Immature natural killer cell (primary cell): ENCODE measurements at regions not wholly inside any gene's neighbourhood (a gene's known extent, or its start where the extent isn't known, plus 50 kb on each side); places are given as distances from the start of the nearest gene placed in this dataset.

Experiments
- DNase-seq, 3 donors: peaks; one replicate each; pipeline ENCODE4 v3.0.0; 2022; ENCODE audit warnings: mixed read lengths in 1 of 3
- H3K27ac Mint-ChIP-seq, 6 donors: one replicate each; pipeline ENCODE4 v1.8.0; 2020; ENCODE audit warnings: mixed read lengths in 6 of 6, mild to moderate bottlenecking in 5 of 6, inconsistent platforms in 4 of 6, moderate library complexity in 3 of 6
- H3K27me3 Mint-ChIP-seq, 3 donors: one replicate each; pipeline ENCODE4 v1.8.0; 2020 to 2021; ENCODE audit warnings: low read depth in 3 of 3, mild to moderate bottlenecking in 3 of 3, mixed read lengths in 3 of 3, moderate library complexity in 3 of 3, inconsistent platforms in 1 of 3
- H3K36me3 Mint-ChIP-seq, 3 donors: one replicate each; pipeline ENCODE4 v1.8.0; 2020; ENCODE audit warnings: mixed read lengths in 3 of 3, inconsistent platforms in 2 of 3, mild to moderate bottlenecking in 2 of 3
- H3K4me1 Mint-ChIP-seq, 2 donors: one replicate each; pipeline ENCODE4 v1.8.0; 2020; ENCODE audit warnings: inconsistent platforms in 2 of 2, mild to moderate bottlenecking in 2 of 2, mixed read lengths in 2 of 2, moderate library complexity in 1 of 2
- H3K4me3 Mint-ChIP-seq, 5 donors: one replicate each; pipeline ENCODE4 v1.8.0; 2020; ENCODE audit warnings: mild to moderate bottlenecking in 5 of 5, mixed read lengths in 5 of 5, inconsistent platforms in 3 of 5, moderate library complexity in 3 of 5
- H3K9me3 Mint-ChIP-seq, 6 donors: one replicate each; pipeline ENCODE4 v1.8.0; 2020; ENCODE audit warnings: mild to moderate bottlenecking in 6 of 6, mixed read lengths in 6 of 6, inconsistent platforms in 4 of 6, moderate library complexity in 3 of 6

- Mint-ChIP-seq H3K4me1 (peaks cover 50 to 61% of the 10 kb centered on the region in 2 donors), H3K36me3 (peaks cover 0 to 7% (median 3%) of the 10 kb centered on the region in 3 donors), H3K27ac (peak overlapping the region in 2 of 6 donors; percentile 35 to 37), H3K9me3 (peaks cover 0 to 3% (median 0%) of the 10 kb centered on the region in 6 donors), H3K4me3 (no peak overlapping the region), H3K27me3 (peaks cover 1 to 4% (median 4%) of the 10 kb centered on the region in 3 donors)
- no peak for DNase-seq
These were observed 1076.7 kb downstream of the BCL11B start for GRCh38 chr14:98195256-98195655.

- H3K36me3 Mint-ChIP-seq = peaks cover 0 to 12% (median 3%) of the 10 kb centered on the region in 3 donors
- H3K27ac Mint-ChIP-seq = peak overlapping the region; percentile 39 to 89 (median 74)
- peaks cover 0 to 2% (median 0%) of the 10 kb centered on the region in 6 donors for H3K9me3 Mint-ChIP-seq
- peaks cover 1 to 5% (median 4%) of the 10 kb centered on the region in 3 donors for H3K27me3 Mint-ChIP-seq
- H3K4me1 Mint-ChIP-seq = peaks cover 35 to 38% of the 10 kb centered on the region in 2 donors
- DNase-seq = no peak
- H3K4me3 Mint-ChIP-seq = peak overlapping the region; percentile 51 to 80 (median 69)
These were observed 1074.1 kb downstream of the BCL11B start for GRCh38 chr14:98197933-98198332.

- H3K9me3 Mint-ChIP-seq = peaks cover 0 to 2% (median 0%) of the 10 kb centered on the region in 6 donors
- peak overlapping the region; percentile 51 to 80 (median 69) for H3K4me3 Mint-ChIP-seq
- peaks cover 0 to 12% (median 3%) of the 10 kb centered on the region in 3 donors for H3K36me3 Mint-ChIP-seq
- H3K27me3 Mint-ChIP-seq = peaks cover 1 to 4% (median 4%) of the 10 kb centered on the region in 3 donors
- peak overlapping the region; percentile 39 to 89 (median 74) for H3K27ac Mint-ChIP-seq
- peaks cover 35 to 38% of the 10 kb centered on the region in 2 donors for H3K4me1 Mint-ChIP-seq
- peak; percentile 50 to 58 (median 54) for DNase-seq
These were observed 1073.6 kb downstream of the BCL11B start for GRCh38 chr14:98198385-98198784.

GRCh38 chr14:98200601-98201000 is 1071.4 kb downstream of the BCL11B start:
- Mint-ChIP-seq H3K9me3 (peaks cover 0 to 2% (median 0%) of the 10 kb centered on the region in 6 donors), H3K36me3 (peaks cover 0 to 12% (median 3%) of the 10 kb centered on the region in 3 donors), H3K27ac (no peak overlapping the region), H3K4me3 (no peak overlapping the region), H3K4me1 (peaks cover 33 to 36% of the 10 kb centered on the region in 2 donors), H3K27me3 (peaks cover 1 to 6% (median 4%) of the 10 kb centered on the region in 3 donors)
- DNase-seq = no peak

- Mint-ChIP-seq H3K27ac (peak overlapping the region in 1 of 6 donors; percentile 24), H3K36me3 (peaks cover 0 to 7% (median 0%) of the 10 kb centered on the region in 3 donors), H3K4me3 (no peak overlapping the region), H3K27me3 (peaks cover 0 to 5% (median 2%) of the 10 kb centered on the region in 3 donors), H3K4me1 (peaks cover 22 to 27% of the 10 kb centered on the region in 2 donors), H3K9me3 (no peaks in the 10 kb centered on the region)
- no peak for DNase-seq
These were observed 1068.6 kb downstream of the BCL11B start for GRCh38 chr14:98203421-98203820.

- H3K27me3 Mint-ChIP-seq = peaks cover 0 to 5% (median 3%) of the 10 kb centered on the region in 3 donors
- H3K4me3 Mint-ChIP-seq = no peak overlapping the region
- H3K36me3 Mint-ChIP-seq = peaks cover 0 to 7% (median 0%) of the 10 kb centered on the region in 3 donors
- peaks cover 17 to 22% of the 10 kb centered on the region in 2 donors for H3K4me1 Mint-ChIP-seq
- no peaks in the 10 kb centered on the region for H3K9me3 Mint-ChIP-seq
- DNase-seq = no peak
- H3K27ac Mint-ChIP-seq = no peak overlapping the region
These were observed 1067.9 kb downstream of the BCL11B start for GRCh38 chr14:98204139-98204538.

- peaks cover 0 to 5% (median 0%) of the 10 kb centered on the region in 3 donors for H3K36me3 Mint-ChIP-seq
- no peak overlapping the region for H3K4me3 Mint-ChIP-seq
- peaks cover 33 to 38% of the 10 kb centered on the region in 2 donors for H3K4me1 Mint-ChIP-seq
- H3K27me3 Mint-ChIP-seq = peaks cover 3 to 5% (median 4%) of the 10 kb centered on the region in 3 donors
- H3K9me3 Mint-ChIP-seq = no peaks in the 10 kb centered on the region
- no peak overlapping the region for H3K27ac Mint-ChIP-seq
- no peak for DNase-seq
These were observed 1064.6 kb downstream of the BCL11B start for GRCh38 chr14:98207415-98207814.

GRCh38 chr14:98208211-98208611 is 1063.8 kb downstream of the BCL11B start:
- H3K9me3 Mint-ChIP-seq = no peaks in the 10 kb centered on the region
- no peaks in the 10 kb centered on the region for H3K36me3 Mint-ChIP-seq
- H3K4me1 Mint-ChIP-seq = peaks cover 33 to 38% of the 10 kb centered on the region in 2 donors
- H3K4me3 Mint-ChIP-seq = peak overlapping the region in 1 of 5 donors; percentile 13
- peaks cover 3 to 4% (median 3%) of the 10 kb centered on the region in 3 donors for H3K27me3 Mint-ChIP-seq
- peak overlapping the region in 2 of 6 donors; percentile 33 to 47 for H3K27ac Mint-ChIP-seq
- no peak for DNase-seq

GRCh38 chr14:98208943-98209342 is 1063.1 kb downstream of the BCL11B start:
- Mint-ChIP-seq H3K27me3 (peaks cover 0 to 4% (median 3%) of the 10 kb centered on the region in 3 donors), H3K4me3 (peak overlapping the region in 1 of 5 donors; percentile 7), H3K9me3 (no peaks in the 10 kb centered on the region), H3K4me1 (peaks cover 33 to 38% of the 10 kb centered on the region in 2 donors), H3K27ac (no peak overlapping the region), H3K36me3 (no peaks in the 10 kb centered on the region)
- DNase-seq = no peak

- H3K4me1 Mint-ChIP-seq = peaks cover 33 to 38% of the 10 kb centered on the region in 2 donors
These were observed 1061.8 kb downstream of the BCL11B start for GRCh38 chr14:98210045-98210672.

GRCh38 chr14:98217530-98217929 is 1054.5 kb downstream of the BCL11B start:
- H3K4me3 Mint-ChIP-seq = no peak overlapping the region
- H3K27ac Mint-ChIP-seq = no peak overlapping the region
- H3K27me3 Mint-ChIP-seq = no peaks in the 10 kb centered on the region
- H3K9me3 Mint-ChIP-seq = no peaks in the 10 kb centered on the region
- no peak for DNase-seq
- H3K4me1 Mint-ChIP-seq = peaks cover 0 to 2% of the 10 kb centered on the region in 2 donors
- no peaks in the 10 kb centered on the region for H3K36me3 Mint-ChIP-seq

More at GRCh38 chr14:98210045-98210672, 1061.8 kb downstream of the BCL11B start:
- Mint-ChIP-seq H3K27me3 (peaks cover 0 to 4% (median 3%) of the 10 kb centered on the region in 3 donors), H3K36me3 (no peaks in the 10 kb centered on the region), H3K9me3 (no peaks in the 10 kb centered on the region), H3K4me3 (peak overlapping the region; percentile 59 to 82 (median 79)), H3K27ac (peak overlapping the region; percentile 56 to 94 (median 84))
- DNase-seq = peak; percentile 32 to 51 (median 33)

- H3K9me3 Mint-ChIP-seq = no peaks in the 10 kb centered on the region
- H3K27me3 Mint-ChIP-seq = no peaks in the 10 kb centered on the region
- no peaks in the 10 kb centered on the region for H3K36me3 Mint-ChIP-seq
- DNase-seq = no peak
- peaks cover 4 to 9% of the 10 kb centered on the region in 2 donors for H3K4me1 Mint-ChIP-seq
- no peak overlapping the region for H3K4me3 Mint-ChIP-seq
- no peak overlapping the region for H3K27ac Mint-ChIP-seq
These were observed 1053.8 kb downstream of the BCL11B start for GRCh38 chr14:98218218-98218617.

- DNase-seq = no peak
- peaks cover 15 to 18% of the 10 kb centered on the region in 2 donors for H3K4me1 Mint-ChIP-seq
- H3K9me3 Mint-ChIP-seq = no peaks in the 10 kb centered on the region
- no peaks in the 10 kb centered on the region for H3K36me3 Mint-ChIP-seq
- H3K27me3 Mint-ChIP-seq = no peaks in the 10 kb centered on the region
- no peak overlapping the region for H3K27ac Mint-ChIP-seq
- H3K4me3 Mint-ChIP-seq = no peak overlapping the region
These were observed 1052.4 kb downstream of the BCL11B start for GRCh38 chr14:98219638-98220037.

GRCh38 chr14:98223106-98223505 is 1048.9 kb downstream of the BCL11B start:
- Mint-ChIP-seq H3K4me3 (peak overlapping the region in 1 of 5 donors; percentile 15), H3K27me3 (peaks cover 0 to 2% (median 0%) of the 10 kb centered on the region in 3 donors), H3K27ac (peak overlapping the region in 3 of 6 donors; percentile 5 to 82 (median 46)), H3K9me3 (no peaks in the 10 kb centered on the region), H3K4me1 (peaks cover 15 to 21% of the 10 kb centered on the region in 2 donors), H3K36me3 (no peaks in the 10 kb centered on the region)
- no peak for DNase-seq
